ENCODE measurements at regions not wholly inside any gene's neighbourhood (a gene's known extent, or its start where the extent isn't known, plus 50 kb on each side); places are given as distances from the start of the nearest gene placed in this dataset.

GRCh38 chr15:29430124-29430523 is 160.5 kb upstream of the NSMCE3 start:
- no peak for TF ChIP-seq EZH2 (IDR thresholded peaks at IDR 0.05; ENCODE audit: insufficient read depth, poor library complexity, severe bottlenecking)
- no peak for TF ChIP-seq EZH2phosphoT487 (IDR thresholded peaks at IDR 0.05; ENCODE audit: insufficient read depth, low read depth)
